Astrocyte of the hippocampus (primary cell): ENCODE measurements at regions not wholly inside any gene's neighbourhood (a gene's known extent, or its start where the extent isn't known, plus 50 kb on each side); places are given as distances from the start of the nearest gene placed in this dataset.
A peak's percentile ranks its signal among the peaks of the same experiment; 100 is the strongest.
"Not testable (repeated sequence)": the region's sequence is repeated elsewhere in the genome, so short reads cannot be mapped to it uniquely, and the experiment has no call there.

ENCODE experiments used
- DNase-seq: peaks from one replicate; pipeline ENCODE4 v3.0.0; 2011; ENCODE audit warnings: low read depth, low spot score

GRCh38 chr13:81874253-81874652 is 1533.3 kb upstream of the SPRY2 start:
- no peak for DNase-seq

- peak; percentile 41 for DNase-seq
Observed at GRCh38 chr13:81872581-81872980, 1531.7 kb upstream of the SPRY2 start.

- DNase-seq: not testable (repeated sequence)
Observed at GRCh38 chr13:81871751-81872325, 1530.9 kb upstream of the SPRY2 start.

- no peak for DNase-seq
Observed at GRCh38 chr13:81848291-81848690, 1507.4 kb upstream of the SPRY2 start.

- DNase-seq: no peak
Observed at GRCh38 chr13:81846771-81847170, 1505.8 kb upstream of the SPRY2 start.

- DNase-seq: no peak
Observed at GRCh38 chr13:81821259-81821658, 1480.3 kb upstream of the SPRY2 start.

GRCh38 chr13:81800433-81800832 is 1459.5 kb upstream of the SPRY2 start:
- DNase-seq: no peak

- no peak for DNase-seq
Observed at GRCh38 chr13:81795710-81796109, 1454.8 kb upstream of the SPRY2 start.

- no peak for DNase-seq
Observed at GRCh38 chr13:81791641-81792040, 1450.7 kb upstream of the SPRY2 start.

GRCh38 chr13:81781471-81781870 is 1440.5 kb upstream of the SPRY2 start:
- no peak for DNase-seq

- peak; percentile 79 for DNase-seq
Observed at GRCh38 chr13:81779876-81780275, 1439.0 kb upstream of the SPRY2 start.

GRCh38 chr13:81778350-81778749 is 1437.4 kb upstream of the SPRY2 start:
- DNase-seq: no peak

GRCh38 chr13:81773263-81773662 is 1432.3 kb upstream of the SPRY2 start:
- DNase-seq: no peak

GRCh38 chr13:81771951-81772350 is 1431.0 kb upstream of the SPRY2 start:
- DNase-seq: no peak

- DNase-seq: no peak
Observed at GRCh38 chr13:81770868-81771505, 1430.1 kb upstream of the SPRY2 start.

- no peak for DNase-seq
Observed at GRCh38 chr13:81762449-81762848, 1421.5 kb upstream of the SPRY2 start.

- DNase-seq: peak; percentile 12
Observed at GRCh38 chr13:81760316-81760715, 1419.4 kb upstream of the SPRY2 start.

- DNase-seq: no peak
Observed at GRCh38 chr13:81757348-81757970, 1416.5 kb upstream of the SPRY2 start.

GRCh38 chr13:81745391-81745790 is 1404.5 kb upstream of the SPRY2 start:
- DNase-seq: no peak

- no peak for DNase-seq
Observed at GRCh38 chr13:81738364-81738763, 1397.4 kb upstream of the SPRY2 start.

GRCh38 chr13:81726037-81726726 is 1385.3 kb upstream of the SPRY2 start:
- no peak for DNase-seq

GRCh38 chr13:81722456-81722855 is 1381.5 kb upstream of the SPRY2 start:
- no peak for DNase-seq

GRCh38 chr13:81721400-81721799 is 1380.5 kb upstream of the SPRY2 start:
- DNase-seq: no peak
